Activated CD4-positive, alpha-beta T cell treated with anti-CD3 and anti-CD28 coated beads, Interleukin-2, amount 10 ng/mL, durations not matched to agents 24 days and 14 days (primary cell): ENCODE measurements at regions not wholly inside any gene's neighbourhood (a gene's known extent, or its start where the extent isn't known, plus 50 kb on each side); places are given as distances from the start of the nearest gene placed in this dataset.

ENCODE experiments used
- DNase-seq: peaks from one replicate; pipeline ENCODE4 v3.0.0; 2022
- H3K27ac Mint-ChIP-seq: one replicate; pipeline ENCODE4 v1.8.0; 2022; ENCODE audit warnings: mild to moderate bottlenecking, mixed read lengths
- H3K27me3 Mint-ChIP-seq: one replicate; pipeline ENCODE4 v1.8.0; 2022; ENCODE audit warnings: mixed read lengths
- H3K36me3 Mint-ChIP-seq: one replicate; pipeline ENCODE4 v1.8.0; 2022; ENCODE audit warnings: low read depth, mild to moderate bottlenecking, mixed read lengths
- H3K4me1 Mint-ChIP-seq: one replicate; pipeline ENCODE4 v1.8.0; 2021; ENCODE audit warnings: mixed read lengths
- H3K4me3 Mint-ChIP-seq: one replicate; pipeline ENCODE4 v1.8.0; 2022; ENCODE audit warnings: mild to moderate bottlenecking, moderate library complexity, mixed read lengths
- H3K9me3 Mint-ChIP-seq: one replicate; pipeline ENCODE4 v1.8.0; 2021; ENCODE audit warnings: mixed read lengths
- intact Hi-C: fragments of 100-400 bp; cut with micrococcal nuclease; formaldehyde crosslinking; loops from one replicate; pipeline ENCODE4 v1.15.1; 2023

DNA sequence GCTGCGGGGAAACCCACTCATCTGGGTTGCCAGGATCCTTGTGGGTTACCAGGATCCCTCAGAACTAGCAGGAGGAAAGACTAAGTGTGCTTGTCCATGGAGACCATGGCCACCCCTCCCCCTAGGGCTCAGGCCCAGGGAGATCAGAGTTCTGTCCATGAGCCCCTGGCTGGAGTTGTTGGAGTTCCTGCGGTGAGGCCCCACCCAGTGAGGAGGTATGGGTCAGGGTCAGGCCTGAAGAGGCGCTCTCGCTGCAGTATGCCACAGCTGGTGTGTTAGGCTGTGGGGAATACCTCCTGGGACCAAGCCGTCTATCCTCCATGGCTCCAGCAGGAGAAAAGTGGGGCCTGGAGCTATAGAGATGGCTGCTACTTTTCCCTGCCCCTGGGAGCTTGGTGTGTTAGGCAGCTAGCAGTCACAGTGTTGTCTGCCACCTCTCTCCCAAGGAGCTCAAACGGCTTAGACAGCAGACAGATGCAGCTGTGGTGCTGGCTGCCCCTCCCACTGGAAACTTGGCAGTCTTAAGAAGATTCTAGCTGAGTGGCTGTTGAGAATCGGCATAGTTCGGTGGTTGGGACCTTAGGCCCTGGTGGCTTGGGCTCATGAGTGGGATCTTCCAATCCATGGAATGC, 240.3 kb upstream of the CELF4 start:
- H3K4me3 Mint-ChIP-seq: no peak overlapping the region
- no peak for DNase-seq
- no peaks in the 10 kb centered on the region for H3K27me3 Mint-ChIP-seq
- no peak overlapping the region for H3K27ac Mint-ChIP-seq
- no peaks in the 10 kb centered on the region for H3K4me1 Mint-ChIP-seq
- no peaks in the 10 kb centered on the region for H3K36me3 Mint-ChIP-seq
- peaks cover 7% of the 10 kb centered on the region for H3K9me3 Mint-ChIP-seq
- intact Hi-C loops: no loop called here

DNA sequence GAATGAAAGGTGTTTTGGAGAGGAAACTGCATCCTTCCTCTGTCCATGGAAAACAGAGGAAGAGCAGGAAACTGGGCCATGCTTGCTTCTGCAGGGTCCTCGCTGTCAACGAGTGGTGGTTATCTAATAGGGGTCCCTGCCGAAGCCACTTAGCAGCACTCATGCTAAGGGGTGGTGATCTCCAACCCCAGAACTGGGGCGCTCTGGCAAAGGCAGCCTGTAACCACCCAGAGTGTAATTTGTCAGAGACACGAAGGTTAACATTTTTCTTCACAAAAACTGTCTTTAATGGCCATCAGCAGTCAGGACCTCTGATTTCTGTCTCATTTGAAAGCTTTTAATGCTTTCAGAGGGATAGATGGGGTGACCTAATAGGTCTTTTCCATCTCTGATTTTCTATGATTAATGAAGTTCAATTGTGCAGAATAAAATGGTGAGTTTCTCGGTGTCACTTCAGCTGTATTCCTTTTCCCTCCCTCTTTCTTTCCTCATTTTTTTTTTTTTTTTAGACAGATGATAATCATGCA, 231.3 kb upstream of the CELF4 start:
- H3K9me3 Mint-ChIP-seq: no peaks in the 10 kb centered on the region
- no peaks in the 10 kb centered on the region for H3K36me3 Mint-ChIP-seq
- no peak overlapping the region for H3K27ac Mint-ChIP-seq
- intact Hi-C loops: no loop called here
- no peaks in the 10 kb centered on the region for H3K4me1 Mint-ChIP-seq
- no peaks in the 10 kb centered on the region for H3K27me3 Mint-ChIP-seq
- no peak overlapping the region for H3K4me3 Mint-ChIP-seq
- DNase-seq: no peak

DNA sequence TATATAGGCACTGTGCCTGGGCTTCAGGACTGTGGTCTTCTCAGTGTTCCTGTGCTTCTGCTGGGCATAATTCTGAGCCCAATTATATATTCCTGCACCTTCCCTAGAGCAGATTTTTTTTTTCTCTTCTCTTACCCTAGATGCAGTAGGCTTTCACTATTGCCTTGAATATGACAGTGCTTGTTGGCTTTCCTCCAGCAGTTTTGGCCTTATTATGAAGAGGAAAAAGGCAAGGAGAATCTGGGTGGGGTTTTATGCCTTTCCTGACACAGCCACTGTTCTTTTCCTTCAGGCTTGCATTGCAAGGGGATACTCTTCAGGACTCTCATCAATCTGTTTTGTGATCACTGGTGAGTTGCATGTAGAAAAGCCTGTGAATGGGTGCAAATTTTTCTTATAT, 221.9 kb upstream of the CELF4 start:
- Mint-ChIP-seq H3K27ac (no peak overlapping the region), H3K27me3 (no peaks in the 10 kb centered on the region), H3K9me3 (no peaks in the 10 kb centered on the region), H3K4me3 (no peak overlapping the region), H3K36me3 (no peaks in the 10 kb centered on the region), H3K4me1 (no peaks in the 10 kb centered on the region)
- intact Hi-C loops: no loop called here
- no peak for DNase-seq

DNA sequence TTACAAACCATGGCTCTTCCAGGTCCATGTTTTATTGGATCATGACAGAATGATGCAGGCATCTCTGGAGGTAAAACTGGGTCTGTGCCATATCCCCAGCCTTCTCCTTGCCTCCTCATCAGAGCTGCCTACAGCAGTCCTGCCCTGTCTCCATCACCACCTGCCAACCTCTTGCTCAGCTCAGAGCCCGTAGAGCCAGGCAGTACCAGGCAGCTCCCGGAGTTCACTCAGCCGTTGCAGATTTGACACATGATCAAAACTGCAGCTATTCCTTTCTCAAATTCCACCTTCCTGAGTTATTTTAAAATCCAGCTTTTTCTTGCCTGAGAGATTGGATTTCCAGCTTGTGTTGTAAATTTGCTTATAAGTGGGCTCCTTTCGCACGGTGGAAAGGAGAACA, 218.2 kb upstream of the CELF4 start:
- H3K36me3 Mint-ChIP-seq: no peaks in the 10 kb centered on the region
- H3K9me3 Mint-ChIP-seq: no peaks in the 10 kb centered on the region
- H3K27ac Mint-ChIP-seq: no peak overlapping the region
- no peaks in the 10 kb centered on the region for H3K27me3 Mint-ChIP-seq
- no peak for DNase-seq
- intact Hi-C loops: no loop called here
- H3K4me3 Mint-ChIP-seq: no peak overlapping the region
- H3K4me1 Mint-ChIP-seq: no peaks in the 10 kb centered on the region

DNA sequence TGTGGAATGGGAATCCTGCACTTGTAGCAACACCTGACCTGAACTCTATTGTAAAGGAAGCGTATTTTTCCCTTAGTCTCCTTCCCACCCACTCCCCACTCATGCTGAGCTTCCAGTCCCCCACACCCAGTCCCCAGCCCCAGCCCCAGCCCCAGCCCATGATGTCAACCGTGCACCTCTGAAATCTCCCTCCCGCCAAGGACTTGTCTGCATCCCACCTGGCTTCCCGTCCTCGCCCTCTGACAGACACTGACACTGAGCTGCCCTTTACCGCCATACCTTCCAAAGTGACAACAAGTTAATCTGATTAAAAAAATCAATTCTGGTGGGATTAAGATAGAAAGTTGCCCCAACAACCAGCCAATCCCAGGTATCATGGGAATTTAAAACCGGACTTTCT, 213.6 kb upstream of the CELF4 start:
- intact Hi-C loops: no loop called here
- Mint-ChIP-seq H3K36me3 (no peaks in the 10 kb centered on the region), H3K4me3 (no peak overlapping the region), H3K9me3 (no peaks in the 10 kb centered on the region), H3K4me1 (no peaks in the 10 kb centered on the region), H3K27me3 (no peaks in the 10 kb centered on the region), H3K27ac (no peak overlapping the region)
- no peak for DNase-seq

DNA sequence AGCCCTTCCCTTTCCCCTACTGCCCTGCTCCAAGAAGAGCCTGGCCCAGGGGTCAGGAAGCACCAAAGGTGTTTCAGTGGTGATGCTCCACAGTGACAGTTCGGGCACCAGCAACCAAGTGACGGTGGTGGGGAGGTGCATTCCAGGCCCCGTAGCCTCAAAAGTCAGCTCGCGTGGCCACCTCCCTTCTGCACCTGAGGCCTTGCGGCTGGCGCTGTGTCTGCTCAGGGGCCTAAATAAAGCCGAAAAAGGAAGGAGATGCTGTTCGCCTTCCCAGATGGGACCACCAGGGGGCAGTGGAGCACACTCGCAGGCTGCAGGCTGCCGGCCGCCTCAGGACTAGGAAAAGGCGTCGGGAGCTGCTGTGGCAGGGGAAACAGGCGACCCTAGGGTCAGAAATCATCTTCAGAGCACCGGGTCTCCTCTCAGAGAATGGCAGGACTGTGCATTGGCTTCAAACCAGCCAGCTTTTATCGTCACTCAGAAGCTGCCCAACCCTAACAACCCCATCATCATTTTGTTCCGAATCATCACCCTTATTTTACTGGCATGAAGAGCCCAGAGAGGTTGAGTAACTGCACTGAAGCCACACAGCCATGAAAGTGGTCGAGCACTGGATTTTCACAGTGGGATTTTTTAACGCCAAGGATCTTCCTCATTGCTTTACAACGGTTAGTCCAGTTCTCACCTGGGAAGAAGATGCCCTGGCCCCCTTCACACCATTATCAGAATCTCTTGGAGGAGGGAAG, 213.0 kb upstream of the CELF4 start:
- intact Hi-C loops: no loop called here
- no peaks in the 10 kb centered on the region for H3K9me3 Mint-ChIP-seq
- no peak overlapping the region for H3K27ac Mint-ChIP-seq
- no peaks in the 10 kb centered on the region for H3K4me1 Mint-ChIP-seq
- H3K4me3 Mint-ChIP-seq: no peak overlapping the region
- no peaks in the 10 kb centered on the region for H3K27me3 Mint-ChIP-seq
- DNase-seq: peak; percentile 83
- H3K36me3 Mint-ChIP-seq: no peaks in the 10 kb centered on the region

DNA sequence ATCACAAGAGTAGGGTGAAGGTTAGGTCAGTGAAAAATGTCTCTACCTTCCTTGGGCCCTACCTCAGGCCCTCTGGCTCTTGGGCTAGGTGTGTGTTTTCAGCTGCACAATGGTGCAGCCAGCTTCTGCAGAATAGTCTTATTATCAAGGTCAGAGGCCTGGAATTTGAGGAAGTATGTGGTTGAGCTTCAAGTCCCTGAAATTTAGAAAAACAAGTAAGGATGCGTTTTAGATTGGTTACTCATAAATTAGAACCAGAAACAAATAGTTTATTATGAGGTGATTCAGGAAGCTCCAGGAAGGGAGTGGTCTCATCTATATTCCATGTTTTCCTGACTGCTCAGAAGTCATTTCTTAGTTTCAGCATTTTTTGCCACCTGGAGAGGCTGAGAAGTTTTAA, 204.2 kb upstream of the CELF4 start:
- no peak overlapping the region for H3K4me3 Mint-ChIP-seq
- no peaks in the 10 kb centered on the region for H3K27me3 Mint-ChIP-seq

DNA sequence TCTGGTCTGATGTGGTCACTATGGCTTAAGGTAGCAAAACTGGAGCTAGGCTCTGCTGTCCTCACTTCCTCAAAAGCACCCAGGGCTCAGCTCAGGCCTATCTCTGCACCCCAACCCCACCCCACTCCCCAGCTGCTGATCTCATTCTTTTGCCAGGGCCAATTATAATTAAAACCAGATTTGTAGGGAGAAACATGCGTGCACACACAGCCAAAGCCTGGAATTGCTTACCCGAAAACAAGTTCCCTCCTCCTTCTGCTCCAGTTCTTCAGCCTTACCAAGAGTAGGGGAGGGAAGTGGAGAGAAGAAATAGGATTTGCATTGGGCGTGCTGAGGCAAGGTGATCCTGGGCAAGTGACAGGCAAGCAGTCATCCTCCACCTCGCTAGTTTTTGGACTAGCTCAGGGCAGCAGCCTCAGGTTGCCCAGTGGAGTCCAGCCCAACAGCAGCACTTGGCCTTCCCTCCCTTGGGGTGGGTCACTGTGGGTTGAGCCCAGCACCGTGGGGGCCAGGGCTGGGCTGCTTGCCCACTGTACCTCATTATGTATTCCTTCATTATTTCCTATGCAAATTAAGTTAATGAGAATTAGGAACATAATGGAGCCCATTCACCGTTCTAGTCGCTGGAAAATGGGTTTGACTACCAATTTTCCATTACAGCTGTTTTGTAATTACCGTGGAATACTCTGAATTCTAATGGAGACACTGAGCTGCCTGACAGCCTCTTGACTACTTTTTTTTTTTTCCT, 199.1 kb upstream of the CELF4 start:
- no peaks in the 10 kb centered on the region for H3K4me1 Mint-ChIP-seq
- DNase-seq: no peak
- no peak overlapping the region for H3K27ac Mint-ChIP-seq
- no peaks in the 10 kb centered on the region for H3K27me3 Mint-ChIP-seq
- H3K36me3 Mint-ChIP-seq: no peaks in the 10 kb centered on the region
- H3K4me3 Mint-ChIP-seq: no peak overlapping the region
- intact Hi-C loops: no loop called here
- H3K9me3 Mint-ChIP-seq: no peaks in the 10 kb centered on the region

More for the DNA sequence above, 204.2 kb upstream of the CELF4 start:
- no peak overlapping the region for H3K27ac Mint-ChIP-seq
- H3K4me1 Mint-ChIP-seq: no peaks in the 10 kb centered on the region
- intact Hi-C loops: no loop called here
- no peaks in the 10 kb centered on the region for H3K9me3 Mint-ChIP-seq
- H3K36me3 Mint-ChIP-seq: no peaks in the 10 kb centered on the region
- no peak for DNase-seq

DNA sequence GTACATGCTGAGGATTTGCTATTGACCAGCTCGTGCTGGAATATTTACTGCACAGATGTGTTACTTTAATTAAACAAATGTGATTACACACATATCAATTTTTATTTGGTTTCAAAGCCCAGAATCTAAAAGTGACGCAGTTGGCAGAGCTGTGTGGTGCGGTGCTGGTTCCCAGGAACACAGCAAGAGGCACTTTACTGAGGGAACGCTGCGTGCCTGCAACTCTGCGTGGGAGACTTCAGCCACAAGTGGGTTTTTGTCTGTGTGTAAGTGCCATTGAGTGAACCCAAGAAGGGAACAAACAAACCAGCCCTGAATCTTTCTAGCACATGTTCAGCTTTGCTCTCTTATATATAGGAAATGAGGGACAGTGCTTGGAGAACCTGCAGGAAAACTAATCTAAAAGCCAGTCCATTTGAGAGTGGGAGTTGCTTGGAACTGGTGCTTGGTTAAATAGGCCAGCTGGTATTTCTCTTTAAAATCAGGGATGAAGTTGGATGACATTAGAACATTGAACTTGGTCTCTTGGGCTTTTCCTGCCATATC, 196.6 kb upstream of the CELF4 start:
- no peak overlapping the region for H3K4me3 Mint-ChIP-seq
- intact Hi-C loops: no loop called here
- H3K4me1 Mint-ChIP-seq: no peaks in the 10 kb centered on the region
- H3K27me3 Mint-ChIP-seq: no peaks in the 10 kb centered on the region
- no peaks in the 10 kb centered on the region for H3K9me3 Mint-ChIP-seq
- H3K36me3 Mint-ChIP-seq: no peaks in the 10 kb centered on the region
- no peak overlapping the region for H3K27ac Mint-ChIP-seq
- no peak for DNase-seq

DNA sequence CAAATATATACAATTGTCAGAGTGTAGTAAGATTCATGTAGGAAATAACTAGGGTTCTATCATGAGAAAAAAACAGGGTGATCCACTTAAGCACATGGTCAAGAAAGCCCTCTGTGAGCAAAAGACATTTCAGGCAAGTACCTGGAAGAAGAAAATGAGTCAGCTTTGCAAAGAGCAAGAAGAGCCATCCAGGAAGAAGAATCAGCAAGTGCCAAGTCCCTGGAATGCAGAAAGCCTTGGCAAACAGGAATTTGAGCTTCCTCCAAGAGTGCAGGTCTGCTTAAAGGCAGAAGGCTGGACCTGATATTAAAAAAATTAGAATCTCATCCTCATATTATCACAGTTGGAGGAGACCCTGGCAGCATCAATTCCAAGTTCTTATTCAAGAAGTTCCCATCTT, 188.5 kb upstream of the CELF4 start:
- intact Hi-C loops: no loop called here
- Mint-ChIP-seq H3K36me3 (no peaks in the 10 kb centered on the region), H3K4me1 (no peaks in the 10 kb centered on the region), H3K27ac (no peak overlapping the region), H3K4me3 (no peak overlapping the region), H3K9me3 (no peaks in the 10 kb centered on the region), H3K27me3 (no peaks in the 10 kb centered on the region)
- no peak for DNase-seq

DNA sequence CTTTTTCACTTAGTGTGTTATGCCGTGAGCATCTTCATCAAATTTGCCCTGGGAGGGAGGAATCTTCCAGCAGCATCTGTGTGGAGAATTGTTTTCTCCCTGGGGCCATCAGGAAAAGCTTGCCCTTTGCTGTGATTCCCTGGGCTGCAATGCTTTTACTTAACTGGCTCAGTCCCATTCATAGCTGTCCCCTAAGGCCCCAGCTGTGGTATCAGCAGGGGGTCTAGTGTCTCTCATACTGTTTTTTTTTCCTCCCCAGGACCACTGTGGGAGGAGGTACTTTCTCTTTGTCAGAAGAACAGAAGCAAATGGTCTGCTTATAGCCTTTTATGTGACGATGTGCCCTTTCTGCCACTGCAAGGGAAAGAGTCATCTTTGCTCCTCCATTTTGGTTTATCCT, 176.8 kb upstream of the CELF4 start:
- Mint-ChIP-seq H3K9me3 (no peaks in the 10 kb centered on the region), H3K27me3 (no peaks in the 10 kb centered on the region), H3K4me1 (no peaks in the 10 kb centered on the region), H3K36me3 (no peaks in the 10 kb centered on the region), H3K4me3 (no peak overlapping the region), H3K27ac (no peak overlapping the region)
- no peak for DNase-seq
- intact Hi-C loops: no loop called here

DNA sequence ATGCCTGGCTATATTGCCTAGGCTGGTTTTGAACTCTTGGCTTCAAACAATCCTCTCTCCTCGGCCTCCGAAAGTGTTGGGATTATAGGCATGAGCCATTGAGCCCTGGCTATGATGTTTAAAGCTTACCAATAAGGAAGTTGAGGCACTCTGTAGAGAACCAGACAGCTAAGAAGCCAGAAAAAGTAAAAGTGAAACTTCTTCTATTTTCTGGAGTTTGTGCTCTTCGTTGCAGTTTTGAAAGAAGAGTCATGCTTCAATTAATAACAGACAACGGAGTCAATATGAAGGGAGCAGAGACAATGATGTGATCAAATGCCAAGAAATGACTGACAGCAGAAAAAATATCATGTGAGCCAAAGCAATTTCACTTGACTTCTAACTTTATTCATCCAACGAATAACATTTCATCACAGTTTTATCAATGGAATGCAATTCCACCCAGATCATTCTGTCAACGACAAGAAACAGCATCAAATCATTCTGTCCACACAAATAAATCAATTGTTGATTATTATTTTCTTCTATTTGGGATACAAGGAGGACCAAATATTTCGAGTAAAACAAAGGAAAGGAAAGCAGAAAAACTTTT, 175.5 kb upstream of the CELF4 start:
- Mint-ChIP-seq H3K36me3 (no peaks in the 10 kb centered on the region), H3K27me3 (no peaks in the 10 kb centered on the region), H3K4me3 (no peak overlapping the region), H3K9me3 (no peaks in the 10 kb centered on the region), H3K4me1 (no peaks in the 10 kb centered on the region), H3K27ac (no peak overlapping the region)
- DNase-seq: no peak
- intact Hi-C loops: no loop called here

DNA sequence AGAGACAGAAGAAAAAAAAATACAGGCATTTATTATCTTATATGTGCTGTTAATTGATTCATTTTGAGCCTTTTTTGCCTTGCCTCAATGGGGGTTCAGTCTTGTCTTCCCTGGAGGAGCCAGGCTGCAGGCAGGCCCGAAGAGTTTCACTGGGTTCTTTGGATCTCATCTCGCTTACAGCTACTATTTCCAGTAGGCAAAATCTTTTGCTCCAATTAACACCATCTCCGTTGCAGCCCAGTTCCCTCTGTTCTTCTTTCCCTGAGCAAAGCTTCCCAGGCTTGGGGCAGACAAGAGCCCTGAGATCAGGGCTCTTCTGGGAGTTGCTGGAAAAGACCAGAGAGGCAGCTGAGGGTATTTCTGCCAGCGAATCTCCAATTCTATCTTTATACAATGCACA, 168.8 kb upstream of the CELF4 start:
- Mint-ChIP-seq H3K36me3 (no peaks in the 10 kb centered on the region), H3K4me1 (no peaks in the 10 kb centered on the region), H3K27me3 (no peaks in the 10 kb centered on the region), H3K27ac (no peak overlapping the region), H3K9me3 (no peaks in the 10 kb centered on the region), H3K4me3 (no peak overlapping the region)
- intact Hi-C loops: no loop called here
- no peak for DNase-seq

DNA sequence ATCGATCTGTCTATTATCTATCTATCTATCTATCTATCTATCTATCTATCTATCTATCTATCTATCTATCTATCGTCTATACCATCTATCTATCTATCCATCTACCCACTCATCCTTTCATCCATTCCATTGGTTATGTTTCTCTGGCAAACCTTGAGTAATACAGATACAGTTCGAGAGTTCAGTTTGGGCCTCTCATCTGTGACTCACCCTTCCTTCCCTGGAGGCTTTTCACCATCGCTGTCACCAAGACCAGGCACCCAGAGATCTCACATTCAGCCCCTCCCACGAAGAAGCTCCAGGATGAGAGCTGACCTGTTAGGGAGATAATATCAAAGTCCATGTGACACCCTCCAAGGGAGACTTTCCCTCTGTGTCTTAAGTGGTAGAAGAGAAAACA, 164.1 kb upstream of the CELF4 start:
- Mint-ChIP-seq H3K27ac (no peak overlapping the region), H3K9me3 (no peaks in the 10 kb centered on the region), H3K4me3 (no peak overlapping the region), H3K36me3 (no peaks in the 10 kb centered on the region), H3K4me1 (no peaks in the 10 kb centered on the region), H3K27me3 (no peaks in the 10 kb centered on the region)
- DNase-seq: no peak
- intact Hi-C loops: no loop called here
